ENCODE measurements at regions not wholly inside any gene's neighbourhood (a gene's known extent, or its start where the extent isn't known, plus 50 kb on each side); places are given as distances from the start of the nearest gene placed in this dataset.

DNA sequence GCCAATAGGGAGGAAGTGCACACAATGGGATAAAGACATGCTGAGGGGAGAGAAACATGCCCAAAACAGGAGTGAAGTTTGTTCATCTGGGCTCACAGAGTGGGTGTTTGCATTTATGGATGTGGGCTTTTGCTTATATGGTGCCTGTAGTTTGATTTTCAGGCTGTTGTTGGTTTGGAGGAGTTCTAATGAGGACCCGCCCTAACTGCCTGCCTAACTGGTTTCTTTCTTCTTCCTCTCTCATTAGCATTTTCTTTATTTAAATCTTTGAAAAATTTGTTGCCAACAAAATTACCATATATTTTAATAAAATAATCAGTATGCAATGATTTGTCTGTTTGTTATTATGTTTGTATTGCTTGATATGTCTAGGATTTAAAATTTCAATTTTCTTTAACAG is 1965.8 kb downstream of the C4orf33 start:
- ChIA-PET RAD21 (ENCODE audit: unreplicated experiment) (no interaction called here), SMC1A (ENCODE audit: uncharacterized antibody, unreplicated experiment) (no interaction called here), POLR2A (no interaction called here), CTCF (interaction anchor here (1.4 kb wide), 1 partner anchor 8 kb away, joined by 4 read pairs; no protein-coding TSS in a partner anchor)
- H3K4me2 ChIP-seq (ENCODE audit: control insufficient read depth, insufficient read depth), result no peak overlapping the region
- intact Hi-C loops (cut with micrococcal nuclease; ENCODE audit: unreplicated experiment), result no loop called here
- no peaks in the 10 kb centered on the region for H3K4me1 ChIP-seq (ENCODE audit: control insufficient read depth, insufficient read depth, low read length)
- no peak for ATAC-seq
- no peak for TF ChIP-seq EZH2 (IDR thresholded peaks at IDR 0.05; ENCODE audit: borderline replicate concordance, control insufficient read depth, low read depth, low read length)
- peak; percentile 43; the same call in 1 of the 2 replicates for TF ChIP-seq CBX5 (IDR thresholded peaks at IDR 0.05; ENCODE audit: low read depth)
- no peaks in the 10 kb centered on the region for H3K79me2 ChIP-seq (ENCODE audit: control insufficient read depth, insufficient read depth, low read length)
- FAIRE-seq, result no peak
- H3K27ac ChIP-seq (ENCODE audit: control insufficient read depth, insufficient read depth), result no peak overlapping the region
- WGBS (ENCODE audit: insufficient coverage, insufficient replicate concordance, low lambda C conversion rate, missing lambda C conversion rate), result 0% methylated on average over 1 of the region's 1 CpG
- no peak overlapping the region for H2AFZ ChIP-seq (ENCODE audit: control insufficient read depth, low read depth, low read length)
- no peak overlapping the region for H3K9ac ChIP-seq (ENCODE audit: control insufficient read depth, insufficient read depth, low read length)
- no peak overlapping the region for H3K4me3 ChIP-seq
- in situ Hi-C loops (cut with MboI), result no loop called here
- DNase-seq (ENCODE audit: low read depth, low spot score), result no peak
- no peaks in the 10 kb centered on the region for H3K36me3 ChIP-seq (ENCODE audit: control insufficient read depth in 2 of 2, insufficient read depth in 2 of 2, low read length in 1 of 2)
- H4K20me1 ChIP-seq (ENCODE audit: control insufficient read depth, insufficient read depth), result no peaks in the 10 kb centered on the region
- no peaks in the 10 kb centered on the region for H3K9me3 ChIP-seq (replicated peaks; ENCODE audit: control insufficient read depth, insufficient read depth, low read length)
- H3K27me3 ChIP-seq (replicated peaks in 1 of 2; ENCODE audit: control insufficient read depth in 2 of 2, insufficient read depth in 2 of 2, low read length in 1 of 2), result no peaks in the 10 kb centered on the region
- BruUV-seq (replicated peaks), result no TSS peak

DNA sequence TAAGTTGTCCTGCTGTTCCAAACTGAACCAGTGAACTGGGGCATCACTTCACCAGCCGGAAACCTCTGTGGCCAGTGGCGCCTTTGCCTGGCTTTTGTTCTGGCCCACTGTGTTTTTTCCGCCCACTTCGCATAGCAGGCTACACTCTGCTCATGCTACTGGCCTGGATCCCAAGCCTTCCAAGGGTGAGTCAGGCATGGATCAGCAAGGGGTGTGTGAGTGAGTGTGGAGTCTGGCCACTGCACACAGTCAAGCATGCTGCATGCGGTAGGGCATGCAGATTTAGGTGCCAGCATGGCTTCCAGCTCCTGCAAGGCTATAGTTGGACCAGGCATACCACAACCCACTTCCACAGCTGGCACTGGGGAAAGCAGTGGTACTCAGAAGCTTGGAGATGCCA is 1967.9 kb downstream of the C4orf33 start:
- 50% methylated on average over 5 of the region's 5 CpGs for WGBS (ENCODE audit: insufficient coverage, insufficient replicate concordance, low lambda C conversion rate, missing lambda C conversion rate)
- H3K4me3 ChIP-seq, result no peak overlapping the region
- TF ChIP-seq MTA2 (IDR thresholded peaks at IDR 0.05; ENCODE audit: low read depth) (no peak), TCF12 (IDR thresholded peaks at IDR 0.05; ENCODE audit: low read depth, low read length) (no peak), SMAD5 (IDR thresholded peaks at IDR 0.05; ENCODE audit: low read depth) (no peak), HDAC2 (IDR thresholded peaks at IDR 0.05) (no peak), SMAD1 (IDR thresholded peaks at IDR 0.05; ENCODE audit: low read depth, partially characterized antibody) (no peak), SUZ12 (IDR thresholded peaks at IDR 0.05; ENCODE audit: unreplicated experiment) (no peak), CHD4 (IDR thresholded peaks at IDR 0.05) (no peak), SREBF1 (IDR thresholded peaks at IDR 0.05; ENCODE audit: low read length) (no peak), POLR2AphosphoS2 (IDR thresholded peaks at IDR 0.05; ENCODE audit: low read depth, low read length) (no peak), CREM (IDR thresholded peaks at IDR 0.05; ENCODE audit: low read depth) (no peak), FOS (IDR thresholded peaks at IDR 0.05; ENCODE audit: borderline replicate concordance, extremely low read depth, insufficient read length) (no peak), NRF1 (conservative IDR thresholded peaks at IDR 0.05; ENCODE audit: low read depth, low read length) (no peak), ZNF274 (IDR thresholded peaks at IDR 0.05; ENCODE audit: insufficient read depth, insufficient read length) (no peak), PML (IDR thresholded peaks at IDR 0.05; ENCODE audit: low read length) (no peak), NR2C1 (IDR thresholded peaks at IDR 0.05) (no peak), ZBED1 (IDR thresholded peaks at IDR 0.05; ENCODE audit: borderline replicate concordance) (no peak)
- TF ChIP-seq, protein P1, sequence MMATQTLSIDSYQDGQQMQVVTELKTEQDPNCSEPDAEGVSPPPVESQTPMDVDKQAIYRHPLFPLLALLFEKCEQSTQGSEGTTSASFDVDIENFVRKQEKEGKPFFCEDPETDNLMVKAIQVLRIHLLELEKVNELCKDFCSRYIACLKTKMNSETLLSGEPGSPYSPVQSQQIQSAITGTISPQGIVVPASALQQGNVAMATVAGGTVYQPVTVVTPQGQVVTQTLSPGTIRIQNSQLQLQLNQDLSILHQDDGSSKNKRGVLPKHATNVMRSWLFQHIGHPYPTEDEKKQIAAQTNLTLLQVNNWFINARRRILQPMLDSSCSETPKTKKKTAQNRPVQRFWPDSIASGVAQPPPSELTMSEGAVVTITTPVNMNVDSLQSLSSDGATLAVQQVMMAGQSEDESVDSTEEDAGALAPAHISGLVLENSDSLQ (IDR thresholded peaks at IDR 0.05), result no peak
- TF ChIP-seq, protein P2, sequence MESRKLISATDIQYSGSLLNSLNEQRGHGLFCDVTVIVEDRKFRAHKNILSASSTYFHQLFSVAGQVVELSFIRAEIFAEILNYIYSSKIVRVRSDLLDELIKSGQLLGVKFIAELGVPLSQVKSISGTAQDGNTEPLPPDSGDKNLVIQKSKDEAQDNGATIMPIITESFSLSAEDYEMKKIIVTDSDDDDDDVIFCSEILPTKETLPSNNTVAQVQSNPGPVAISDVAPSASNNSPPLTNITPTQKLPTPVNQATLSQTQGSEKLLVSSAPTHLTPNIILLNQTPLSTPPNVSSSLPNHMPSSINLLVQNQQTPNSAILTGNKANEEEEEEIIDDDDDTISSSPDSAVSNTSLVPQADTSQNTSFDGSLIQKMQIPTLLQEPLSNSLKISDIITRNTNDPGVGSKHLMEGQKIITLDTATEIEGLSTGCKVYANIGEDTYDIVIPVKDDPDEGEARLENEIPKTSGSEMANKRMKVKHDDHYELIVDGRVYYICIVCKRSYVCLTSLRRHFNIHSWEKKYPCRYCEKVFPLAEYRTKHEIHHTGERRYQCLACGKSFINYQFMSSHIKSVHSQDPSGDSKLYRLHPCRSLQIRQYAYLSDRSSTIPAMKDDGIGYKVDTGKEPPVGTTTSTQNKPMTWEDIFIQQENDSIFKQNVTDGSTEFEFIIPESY (IDR thresholded peaks at IDR 0.05), result no peak
- ChIA-PET SMC1A (ENCODE audit: uncharacterized antibody, unreplicated experiment) (no interaction called here), CTCF (interaction anchor here (1.7 kb wide), 1 partner anchor 9 kb away, joined by 4 read pairs; no protein-coding TSS in a partner anchor), POLR2A (no interaction called here), RAD21 (ENCODE audit: unreplicated experiment) (no interaction called here)
- in situ Hi-C loops (cut with MboI), result no loop called here
- H2AFZ ChIP-seq (ENCODE audit: control insufficient read depth, low read depth, low read length), result no peak overlapping the region
- FAIRE-seq (no peak), ATAC-seq (no peak), DNase-seq (ENCODE audit: low read depth, low spot score) (no peak)
- H3K9me3 ChIP-seq (replicated peaks; ENCODE audit: control insufficient read depth, insufficient read depth, low read length), result no peaks in the 10 kb centered on the region
- H3K9ac ChIP-seq (ENCODE audit: control insufficient read depth, insufficient read depth, low read length), result no peak overlapping the region
- intact Hi-C loops (cut with micrococcal nuclease; ENCODE audit: unreplicated experiment), result no loop called here
- H4K20me1 ChIP-seq (ENCODE audit: control insufficient read depth, insufficient read depth), result no peaks in the 10 kb centered on the region
- H3K4me1 ChIP-seq (ENCODE audit: control insufficient read depth, insufficient read depth, low read length), result no peaks in the 10 kb centered on the region
- H3K4me2 ChIP-seq (ENCODE audit: control insufficient read depth, insufficient read depth), result no peak overlapping the region
- no peaks in the 10 kb centered on the region for H3K36me3 ChIP-seq (ENCODE audit: control insufficient read depth in 2 of 2, insufficient read depth in 2 of 2, low read length in 1 of 2)
- no peaks in the 10 kb centered on the region for H3K27me3 ChIP-seq (replicated peaks in 1 of 2; ENCODE audit: control insufficient read depth in 2 of 2, insufficient read depth in 2 of 2, low read length in 1 of 2)
- BruUV-seq (replicated peaks), result no TSS peak
- H3K27ac ChIP-seq (ENCODE audit: control insufficient read depth, insufficient read depth), result no peak overlapping the region
- H3K79me2 ChIP-seq (ENCODE audit: control insufficient read depth, insufficient read depth, low read length), result no peaks in the 10 kb centered on the region

All from GM12878 (cell line).